A673 (cell line): ENCODE measurements at regions not wholly inside any gene's neighbourhood (a gene's known extent, or its start where the extent isn't known, plus 50 kb on each side); places are given as distances from the start of the nearest gene placed in this dataset.

ENCODE experiments used
- BruUV-seq: library from RNA; stranded (reverse); fragments of 400-500 nt; replicated peaks from 2 replicates; lab custom pipeline; 2021; lab: Mats Ljungman, UMichigan
- CTCF ChIA-PET: fragments of 300-600 bp; sonication (Branson Sonifier 250); formaldehyde crosslinking; loops from one replicate; lab custom pipeline; 2022; ENCODE audit warnings: antibody characterized with exemption; lab: Charles Lee
- POLR2A ChIA-PET: fragments of 300-600 bp; sonication (Branson Sonifier 250); formaldehyde crosslinking; loops from one replicate; lab custom pipeline; 2022; ENCODE audit warnings: antibody characterized with exemption; ENCODE audit not compliant: low non-redundant PET; lab: Charles Lee
- DNase-seq: peaks from one replicate; pipeline ENCODE4 v3.0.0-alpha.2; 2015; ENCODE audit warnings: low spot score
- H3K27ac ChIP-seq: fragments of 200-600 bp; sonication (generic); 2 replicates; pipeline ENCODE4 v1.5.1; 2016; ENCODE audit warnings: mixed run types, low read depth, mild to moderate bottlenecking, mixed read lengths, antibody characterized with exemption, low read length; ENCODE audit not compliant: poor library complexity, severe bottlenecking
- H3K27me3 ChIP-seq: fragments of 200-600 bp; sonication (generic); replicated peaks from 2 replicates; pipeline ENCODE4 v1.6.1; 2017; ENCODE audit warnings: mixed run types, low read depth, mild to moderate bottlenecking, mixed read lengths, antibody characterized with exemption, low read length; ENCODE audit not compliant: insufficient read depth, poor library complexity
- H3K36me3 ChIP-seq: fragments of 200-600 bp; sonication (generic); 2 replicates; pipeline ENCODE4 v1.6.1; 2016; ENCODE audit warnings: mixed run types, mild to moderate bottlenecking, mixed read lengths, antibody characterized with exemption, low read length; ENCODE audit not compliant: insufficient read depth, poor library complexity, severe bottlenecking
- H3K4me1 ChIP-seq: fragments of 200-600 bp; sonication (generic); 2 replicates; pipeline ENCODE4 v1.6.1; 2017; ENCODE audit warnings: mixed run types, mild to moderate bottlenecking, mixed read lengths, antibody characterized with exemption, low read length; ENCODE audit not compliant: insufficient read depth, poor library complexity, severe bottlenecking
- H3K4me3 ChIP-seq: fragments of 200-600 bp; sonication (generic); 2 replicates; pipeline ENCODE4 v1.5.1; 2016; ENCODE audit warnings: low read depth, mixed run types, mild to moderate bottlenecking, mixed read lengths, low read length; ENCODE audit not compliant: poor library complexity, severe bottlenecking
- H3K9me3 ChIP-seq: fragments of 200-600 bp; sonication (generic); 2 replicates; pipeline ENCODE4 v1.6.1; 2016; ENCODE audit warnings: mixed run types, low read depth, mild to moderate bottlenecking, mixed read lengths, antibody characterized with exemption, low read length; ENCODE audit not compliant: poor library complexity, severe bottlenecking
- CTCF ChIP-seq: fragments of 300-800, 200-600 bp; sonication (generic); conservative IDR thresholded peaks from 2 replicates; pipeline ENCODE4 v1.5.1; 2017; ENCODE audit warnings: low read depth, mild to moderate bottlenecking, antibody characterized with exemption, low read length, moderate library complexity, mixed read lengths
- EZH2 ChIP-seq: fragments of 200-600 bp; sonication (generic); IDR thresholded peaks from 2 replicates; pipeline ENCODE4 v1.6.1; 2017; ENCODE audit warnings: borderline replicate concordance, low read depth, mild to moderate bottlenecking, mixed read lengths, antibody characterized with exemption, low read length; ENCODE audit not compliant: poor library complexity, severe bottlenecking
- intact Hi-C: fragments of 100-400 bp; cut with micrococcal nuclease; formaldehyde crosslinking; loops from one replicate; pipeline ENCODE4 v1.10.0; 2022; ENCODE audit not compliant: unreplicated experiment

DNA sequence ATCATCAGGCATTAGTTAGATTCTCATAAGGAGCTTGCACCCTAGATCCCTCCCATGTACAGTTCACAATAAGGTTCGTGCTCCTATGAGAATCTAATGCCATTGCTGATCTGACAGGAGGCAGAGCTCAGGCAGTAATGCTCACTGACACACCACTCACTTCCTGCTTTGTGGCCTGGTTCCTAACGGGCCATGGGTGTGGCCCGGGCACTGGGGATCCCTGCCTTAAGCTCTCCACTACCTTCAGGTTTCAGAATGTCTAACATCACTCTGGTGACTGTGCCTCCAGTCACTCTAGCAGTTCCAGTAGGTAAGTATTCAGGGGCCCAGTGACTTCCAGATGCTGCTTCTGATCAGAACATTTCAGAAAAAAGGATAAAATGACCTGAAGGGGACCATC is 152.4 kb downstream of the LRRC70 start:
- ChIA-PET CTCF (no interaction called here), POLR2A (no interaction called here)
- Histone ChIP-seq H3K27me3 (no peaks in the 10 kb centered on the region), H3K27ac (no peak overlapping the region), H3K4me1 (no peaks in the 10 kb centered on the region), H3K36me3 (no peaks in the 10 kb centered on the region), H3K9me3 (no peaks in the 10 kb centered on the region), H3K4me3 (no peak overlapping the region)
- TF ChIP-seq EZH2 (no peak), CTCF (no peak)
- intact Hi-C loops, result no loop called here
- no peak for DNase-seq
- no TSS peak for BruUV-seq

GRCh38 chr5:62729675-62730074 is 151.1 kb downstream of the LRRC70 start:
- no peak overlapping the region for H3K27ac ChIP-seq
- H3K36me3 ChIP-seq, result no peaks in the 10 kb centered on the region
- intact Hi-C loops, result no loop called here
- TF ChIP-seq CTCF (no peak), EZH2 (no peak)
- H3K4me1 ChIP-seq, result no peaks in the 10 kb centered on the region
- no TSS peak for BruUV-seq
- no peak for DNase-seq
- ChIA-PET CTCF (no interaction called here), POLR2A (no interaction called here)
- H3K27me3 ChIP-seq, result no peaks in the 10 kb centered on the region
- no peak overlapping the region for H3K4me3 ChIP-seq
- no peaks in the 10 kb centered on the region for H3K9me3 ChIP-seq

GRCh38 chr5:62727861-62728260 is 149.2 kb downstream of the LRRC70 start:
- H3K27ac ChIP-seq, result no peak overlapping the region
- no peak overlapping the region for H3K4me3 ChIP-seq
- BruUV-seq, result no TSS peak
- CTCF ChIA-PET, result no interaction called here
- no peaks in the 10 kb centered on the region for H3K4me1 ChIP-seq
- POLR2A ChIA-PET, result no interaction called here
- H3K36me3 ChIP-seq, result no peaks in the 10 kb centered on the region
- no peak for DNase-seq
- H3K27me3 ChIP-seq, result no peaks in the 10 kb centered on the region
- TF ChIP-seq CTCF, result no peak
- no peak for TF ChIP-seq EZH2
- intact Hi-C loops, result no loop called here
- H3K9me3 ChIP-seq, result no peaks in the 10 kb centered on the region
